ENCODE measurements at regions not wholly inside any gene's neighbourhood (a gene's known extent, or its start where the extent isn't known, plus 50 kb on each side); places are given as distances from the start of the nearest gene placed in this dataset.
"Not testable (repeated sequence)": the region's sequence is repeated elsewhere in the genome, so short reads cannot be mapped to it uniquely, and the experiment has no call there.

DNA sequence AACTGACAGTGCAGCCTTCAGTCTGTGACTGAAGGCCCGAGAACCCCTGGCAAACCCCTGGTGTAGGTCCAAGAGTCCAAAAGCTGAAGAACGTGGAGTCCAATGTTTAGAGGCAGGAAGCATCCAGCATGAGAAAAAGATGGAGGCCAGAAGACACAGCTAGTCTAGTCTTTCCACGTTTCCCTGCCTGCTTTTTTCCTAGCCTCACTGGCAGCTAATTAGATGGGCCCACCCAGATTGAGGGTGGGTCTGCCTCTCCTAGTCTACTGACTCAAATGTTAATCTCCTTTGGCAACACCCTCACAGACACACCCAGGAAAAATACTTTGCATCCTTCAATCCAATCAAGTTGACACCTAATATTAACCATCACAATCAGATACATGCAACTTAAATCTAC, 87.8 kb downstream of the TENT5D start:
- not testable (repeated sequence) for DNase-seq (ENCODE audit: low read depth)

GRCh38 chrX:80511969-80512760, 91.9 kb downstream of the TENT5D start:
- no peak for DNase-seq (ENCODE audit: low read depth)

DNA sequence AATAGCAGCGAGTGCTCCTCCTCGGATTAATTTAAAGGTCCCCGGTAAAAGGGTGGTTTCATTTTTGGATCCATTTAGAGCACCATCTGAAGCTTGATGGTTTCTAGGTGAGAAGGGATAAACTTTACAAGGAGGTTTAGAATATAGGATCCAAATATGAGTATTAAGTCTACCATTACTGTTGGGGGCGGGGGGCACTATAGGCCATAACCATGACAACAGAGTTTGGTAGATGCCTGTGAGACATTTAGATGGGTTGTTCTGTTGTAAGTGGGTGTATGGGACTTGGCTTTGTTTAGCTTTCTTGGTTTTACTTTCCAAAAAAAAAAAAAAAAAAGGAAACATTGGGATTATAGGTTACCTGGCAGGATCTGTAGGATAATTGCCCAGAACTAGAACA, 92.7 kb downstream of the TENT5D start:
- DNase-seq (ENCODE audit: low read depth): no peak

GRCh38 chrX:80513625-80514024, 93.4 kb downstream of the TENT5D start:
- DNase-seq (ENCODE audit: low read depth): no peak

DNA sequence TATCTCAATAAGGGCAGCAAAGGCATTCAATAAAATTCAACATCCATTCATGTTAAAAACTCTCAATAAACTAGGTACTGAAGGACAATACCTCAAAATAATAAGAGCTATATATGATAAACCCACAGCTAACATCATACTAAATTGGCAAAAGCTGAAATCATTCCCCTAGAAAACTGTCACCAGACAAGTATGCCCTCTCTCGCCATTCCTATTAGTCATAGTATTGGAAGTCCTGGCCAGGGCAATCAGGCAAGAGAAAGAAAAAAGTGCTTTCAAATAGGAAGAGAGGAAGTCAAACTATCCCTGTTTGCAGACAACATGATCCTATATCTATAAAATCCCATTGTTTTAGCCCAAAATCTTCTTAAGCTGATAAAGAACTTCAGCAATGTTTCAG, 116.8 kb downstream of the TENT5D start:
- no peak for DNase-seq (ENCODE audit: low read depth)

- no peak for DNase-seq (ENCODE audit: low read depth)
These were observed 130.5 kb downstream of the TENT5D start for GRCh38 chrX:80550722-80551121.

DNA sequence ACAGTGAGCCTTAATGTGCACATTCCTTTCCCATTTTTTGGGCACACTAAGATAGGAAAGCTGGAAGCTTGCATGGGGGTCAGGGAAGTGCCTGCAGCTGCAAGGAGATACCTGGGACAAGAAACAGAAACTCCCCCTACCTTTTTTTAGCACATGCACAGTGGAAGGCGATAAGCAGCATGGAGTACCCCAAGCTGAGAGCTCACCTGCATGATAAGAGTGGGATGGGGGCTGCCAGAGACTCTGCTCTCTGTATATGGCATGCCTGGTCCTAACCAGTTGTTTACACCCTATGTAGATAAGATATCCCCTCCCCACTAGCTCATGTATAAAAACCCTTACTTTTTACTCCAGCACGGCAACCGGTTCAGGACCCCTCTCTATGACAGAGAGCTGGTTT, 135.9 kb downstream of the TENT5D start:
- DNase-seq (ENCODE audit: low read depth): no peak

GRCh38 chrX:80572636-80573035, 152.4 kb downstream of the TENT5D start:
- DNase-seq (ENCODE audit: low read depth): no peak

- DNase-seq (ENCODE audit: low read depth): no peak
These were observed 153.0 kb downstream of the TENT5D start for GRCh38 chrX:80573275-80573674.

GRCh38 chrX:80574486-80575086, 154.3 kb downstream of the TENT5D start:
- DNase-seq (ENCODE audit: low read depth): not testable (repeated sequence)

DNA sequence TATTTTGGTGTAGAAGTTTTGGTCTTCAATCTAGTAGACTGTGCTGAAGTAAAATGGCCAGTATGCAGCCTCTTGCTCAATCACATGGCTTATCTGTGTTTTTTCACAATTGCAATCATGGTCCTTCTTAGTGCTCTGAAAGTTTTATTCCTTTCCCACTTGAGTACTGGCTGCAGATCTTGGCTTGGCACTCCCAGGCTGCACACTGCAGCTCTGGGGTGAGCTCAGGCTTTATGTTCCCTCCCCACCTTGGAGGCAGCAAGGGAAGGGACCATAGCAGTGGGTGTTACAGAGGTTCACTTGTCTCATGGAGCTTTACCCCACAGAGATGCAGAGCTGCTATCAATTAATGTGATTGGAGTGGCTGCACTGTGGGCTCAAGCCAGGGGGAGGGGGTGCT, 156.0 kb downstream of the TENT5D start:
- DNase-seq (ENCODE audit: low read depth): no peak

DNA sequence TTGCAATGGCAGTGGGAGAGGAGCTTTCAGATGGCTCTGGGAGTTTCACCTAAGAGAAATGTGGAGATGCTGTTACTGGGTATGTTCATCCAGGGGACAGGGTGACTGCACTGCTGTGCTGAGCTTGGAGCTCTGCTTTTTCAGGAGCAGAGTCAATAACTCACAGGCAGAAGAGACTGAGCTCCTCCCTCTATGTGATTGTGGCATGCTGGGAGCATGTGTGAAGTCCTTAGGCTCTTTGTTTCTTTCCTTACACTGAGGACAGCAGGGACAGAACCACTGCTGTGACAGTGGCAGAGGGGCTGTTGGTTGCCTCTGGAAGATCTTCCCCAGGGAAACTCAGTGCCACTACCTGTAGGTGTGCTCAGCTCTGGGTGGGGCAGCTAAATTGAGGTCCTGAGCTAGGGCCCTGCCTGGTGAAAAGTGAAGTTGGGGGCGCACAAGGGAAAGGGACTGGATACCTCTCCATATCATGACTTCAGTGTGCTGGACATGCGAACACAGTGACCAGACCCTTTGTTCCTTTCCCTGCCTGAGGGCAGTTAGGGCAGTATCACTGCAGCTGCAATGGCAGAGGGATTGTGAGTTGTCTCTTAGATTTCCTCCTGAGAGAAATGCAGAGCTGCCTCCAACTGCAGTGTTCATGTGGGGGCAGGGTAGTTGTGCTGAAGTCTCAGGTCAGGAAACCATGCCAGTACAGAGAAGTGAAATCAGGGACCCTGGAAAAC, 156.7 kb downstream of the TENT5D start:
- no peak for DNase-seq (ENCODE audit: low read depth)

DNA sequence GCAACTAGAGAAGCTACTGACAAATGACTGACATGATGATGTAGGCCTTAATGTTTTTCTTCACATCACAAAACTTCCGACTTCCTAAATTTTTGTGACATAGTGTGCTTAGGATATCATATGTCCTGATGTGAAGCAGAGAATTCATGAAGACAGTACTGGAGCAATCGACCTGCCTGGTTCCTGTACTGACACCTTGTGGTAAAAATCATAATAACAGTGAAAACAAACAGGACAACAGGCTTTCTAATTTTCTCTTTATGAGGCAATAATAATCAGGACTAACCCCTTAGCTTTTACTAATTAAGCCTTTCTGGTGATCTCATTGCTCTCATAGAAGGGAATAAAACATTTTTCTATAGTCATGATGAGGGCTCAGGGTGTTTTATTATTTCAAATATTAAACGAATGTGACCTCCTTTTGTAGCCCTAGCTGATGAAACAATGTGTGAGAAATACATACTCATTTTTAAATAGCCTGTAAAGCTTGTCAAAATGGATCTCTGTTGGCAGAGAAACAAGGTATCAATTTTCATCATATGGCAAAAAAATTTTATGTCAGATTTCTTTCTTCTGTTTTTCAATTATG, 158.4 kb downstream of the TENT5D start:
- DNase-seq (ENCODE audit: low read depth): peak; percentile 3

- DNase-seq (ENCODE audit: low read depth): not testable (repeated sequence)
These were observed 170.7 kb downstream of the TENT5D start for GRCh38 chrX:80590992-80591391.

DNA sequence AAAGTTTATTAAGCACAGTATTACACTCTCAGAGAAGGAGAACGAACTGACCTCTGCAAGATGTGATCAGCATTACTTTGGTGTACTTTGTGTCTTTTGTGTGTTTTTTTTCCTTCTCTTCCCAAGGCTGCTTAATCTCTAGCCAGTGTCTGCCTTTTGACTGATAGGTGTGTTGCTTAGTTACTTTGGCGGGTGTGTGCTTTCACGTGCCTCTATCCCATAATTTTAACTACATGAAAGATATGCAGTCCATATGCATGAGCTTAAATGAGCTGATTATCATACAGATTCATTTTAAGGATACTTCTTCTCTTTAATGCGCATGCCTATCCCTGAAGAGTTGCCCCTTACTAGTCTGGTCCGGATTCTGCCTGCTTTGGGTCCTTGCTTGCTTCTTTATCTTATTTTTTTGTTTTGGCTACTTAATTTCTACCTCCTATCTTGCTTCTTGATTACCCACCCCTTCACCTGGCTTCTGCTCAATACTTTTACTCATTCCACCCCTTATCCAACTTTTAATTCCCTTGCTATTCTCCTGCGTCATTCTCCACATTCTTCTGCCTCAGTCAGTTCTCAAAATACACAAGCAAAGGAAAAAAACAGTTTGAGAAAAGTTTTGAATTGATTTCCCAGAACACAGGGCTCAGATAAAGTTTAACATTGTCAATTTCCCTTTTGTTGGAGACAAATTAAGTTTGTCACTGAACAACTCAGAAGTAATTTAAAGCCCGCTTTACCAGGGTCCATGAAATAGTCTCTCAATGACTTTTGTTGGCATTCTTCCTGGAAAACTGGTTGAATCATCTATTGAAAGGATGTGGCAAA, 182.0 kb downstream of the TENT5D start:
- peak; percentile 9 for DNase-seq (ENCODE audit: low read depth)

Measured in stromal cell of bone marrow (primary cell).